ENCODE measurements at regions not wholly inside any gene's neighbourhood (a gene's known extent, or its start where the extent isn't known, plus 50 kb on each side); places are given as distances from the start of the nearest gene placed in this dataset.

DNA sequence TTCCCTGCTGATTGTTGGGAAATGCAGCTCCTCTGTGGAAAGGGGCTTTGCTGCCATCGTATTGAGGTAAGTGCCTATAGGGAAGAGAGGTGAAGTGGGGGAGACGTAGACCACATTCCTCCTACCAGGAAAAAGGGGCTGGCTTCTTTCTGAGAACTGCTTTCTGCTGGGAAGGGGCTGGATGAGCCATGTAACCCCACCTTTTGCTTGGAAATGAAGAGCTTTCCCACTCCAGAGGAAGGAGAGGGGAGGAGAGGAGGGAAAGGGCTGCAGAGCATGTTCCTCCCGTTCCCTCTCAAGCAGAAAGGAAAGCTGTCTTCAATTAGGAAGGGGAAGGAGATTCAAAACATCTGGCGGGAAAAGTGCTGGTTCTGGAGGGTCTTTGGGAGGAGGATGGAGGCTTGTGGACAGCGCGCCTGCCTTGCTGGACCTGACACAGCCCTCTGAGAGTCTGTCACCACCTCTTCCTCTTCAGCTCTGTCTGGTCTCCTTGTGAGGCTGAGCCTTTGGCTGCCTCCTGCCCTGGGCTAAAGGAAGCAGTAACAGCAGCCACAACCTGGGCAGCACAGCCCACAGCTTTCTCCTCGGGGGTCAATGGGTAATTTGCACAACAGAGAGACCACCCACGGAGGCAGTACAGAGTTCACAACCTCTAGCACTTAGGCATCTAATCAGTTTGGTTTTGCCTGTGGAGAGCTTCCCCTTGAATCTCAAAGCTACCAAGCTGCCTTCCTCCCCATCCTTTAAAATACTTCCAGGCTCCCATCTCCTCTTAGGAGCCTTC lies 410.0 kb upstream of the TNP1 start:
- Histone ChIP-seq H3K9ac (ENCODE audit: low read depth, low read length) (no peak overlapping the region), H3K27me3 (ENCODE audit: insufficient read depth, low read length) (peaks cover 100% of the 10 kb centered on the region), H3K27ac (ENCODE audit: low read depth, low read length) (no peak overlapping the region), H3K9me3 (ENCODE audit: insufficient read depth, low read depth, low read length) (peaks cover 22% of the 10 kb centered on the region), H3K36me3 (ENCODE audit: insufficient read depth, low read length) (no peaks in the 10 kb centered on the region), H3K4me1 (ENCODE audit: insufficient read depth, low read length) (peaks cover 13% of the 10 kb centered on the region; the same call in 1 of the 2 replicates), H3K4me3 (ENCODE audit: low read length) (no peak overlapping the region)
- WGBS, result 6% methylated on average over 8 of the region's 8 CpGs

DNA sequence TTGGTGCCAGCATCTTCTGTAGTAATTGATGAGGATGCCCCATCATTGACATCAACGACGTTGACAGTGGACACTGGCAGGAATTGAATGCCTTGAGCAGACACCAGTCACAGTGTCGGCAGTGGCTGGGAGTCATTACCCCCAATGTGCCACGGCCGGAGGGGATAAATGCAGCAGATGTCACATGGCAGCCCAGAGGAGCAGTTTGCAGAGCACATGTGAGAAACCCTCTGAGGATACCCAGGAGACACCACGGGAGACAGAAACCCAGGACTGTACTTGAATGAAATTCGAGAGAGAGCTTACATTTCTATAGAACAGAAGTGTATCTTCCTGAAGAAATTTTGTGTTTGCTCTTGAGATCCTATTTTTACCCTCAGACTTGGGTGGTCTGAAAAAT lies 409.1 kb upstream of the TNP1 start:
- H3K9me3 ChIP-seq (ENCODE audit: insufficient read depth, low read depth, low read length), result peaks cover 22% of the 10 kb centered on the region
- no peak overlapping the region for H3K27ac ChIP-seq (ENCODE audit: low read depth, low read length)
- H3K36me3 ChIP-seq (ENCODE audit: insufficient read depth, low read length), result no peaks in the 10 kb centered on the region
- WGBS, result 88% methylated on average over 7 of the region's 7 CpGs
- H3K27me3 ChIP-seq (ENCODE audit: insufficient read depth, low read length), result peaks cover 99% of the 10 kb centered on the region
- H3K4me1 ChIP-seq (ENCODE audit: insufficient read depth, low read length), result peaks cover 13% of the 10 kb centered on the region; the same call in 1 of the 2 replicates
- H3K4me3 ChIP-seq (ENCODE audit: low read length), result no peak overlapping the region
- no peak overlapping the region for H3K9ac ChIP-seq (ENCODE audit: low read depth, low read length)

DNA sequence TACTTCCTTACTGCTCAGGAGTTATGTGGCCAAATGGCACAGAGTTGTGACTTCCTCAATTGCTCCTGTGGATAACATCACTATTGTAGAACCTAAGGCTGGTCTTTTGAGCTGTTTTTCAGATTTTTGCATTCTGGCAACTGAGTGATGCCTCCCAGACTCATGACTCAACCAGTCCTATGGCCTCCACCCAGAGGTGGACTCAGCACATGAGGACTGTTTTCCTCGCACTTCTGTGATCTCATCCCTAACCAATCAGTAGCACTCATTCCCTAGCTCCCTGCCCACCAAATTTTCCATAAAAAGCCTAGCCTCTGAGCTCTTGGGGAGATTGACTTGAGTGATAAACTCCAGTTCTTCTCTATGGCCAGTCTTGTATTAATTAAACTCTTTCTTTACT lies 407.9 kb upstream of the TNP1 start:
- peaks cover 13% of the 10 kb centered on the region; the same call in 1 of the 2 replicates for H3K4me1 ChIP-seq (ENCODE audit: insufficient read depth, low read length)
- no peak overlapping the region for H3K9ac ChIP-seq (ENCODE audit: low read depth, low read length)
- 95% methylated on average over 1 of the region's 1 CpG for WGBS
- H3K9me3 ChIP-seq (ENCODE audit: insufficient read depth, low read depth, low read length), result peaks cover 22% of the 10 kb centered on the region
- no peak overlapping the region for H3K27ac ChIP-seq (ENCODE audit: low read depth, low read length)
- no peaks in the 10 kb centered on the region for H3K36me3 ChIP-seq (ENCODE audit: insufficient read depth, low read length)
- H3K27me3 ChIP-seq (ENCODE audit: insufficient read depth, low read length), result peaks cover 99% of the 10 kb centered on the region
- no peak overlapping the region for H3K4me3 ChIP-seq (ENCODE audit: low read length)

DNA sequence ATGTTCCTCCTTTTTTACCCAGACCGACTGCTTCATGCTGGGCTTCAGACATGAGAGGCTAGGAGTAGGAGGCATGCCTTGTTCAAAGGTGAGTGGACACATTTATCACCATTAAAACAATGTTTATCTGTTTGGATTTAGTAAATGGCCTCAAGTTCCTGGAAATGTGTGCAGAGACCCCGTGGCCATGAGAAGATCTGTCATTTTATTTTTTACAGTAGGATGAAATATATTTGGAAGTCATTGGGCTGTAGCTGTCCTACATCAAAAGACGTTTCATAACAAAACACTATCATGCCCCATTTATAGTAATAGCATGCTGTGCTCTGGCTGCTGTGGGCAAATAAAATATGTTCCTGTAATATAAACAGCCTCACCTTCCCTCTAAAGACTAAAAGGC lies 403.9 kb upstream of the TNP1 start:
- no peak overlapping the region for H3K27ac ChIP-seq (ENCODE audit: low read depth, low read length)
- no peak overlapping the region for H3K9ac ChIP-seq (ENCODE audit: low read depth, low read length)
- WGBS, result 100% methylated on average over 1 of the region's 3 CpGs
- peaks cover 92% of the 10 kb centered on the region for H3K27me3 ChIP-seq (ENCODE audit: insufficient read depth, low read length)
- H3K4me3 ChIP-seq (ENCODE audit: low read length), result no peak overlapping the region
- H3K9me3 ChIP-seq (ENCODE audit: insufficient read depth, low read depth, low read length), result peaks cover 22% of the 10 kb centered on the region
- no peaks in the 10 kb centered on the region for H3K36me3 ChIP-seq (ENCODE audit: insufficient read depth, low read length)
- no peaks in the 10 kb centered on the region for H3K4me1 ChIP-seq (ENCODE audit: insufficient read depth, low read length)

DNA sequence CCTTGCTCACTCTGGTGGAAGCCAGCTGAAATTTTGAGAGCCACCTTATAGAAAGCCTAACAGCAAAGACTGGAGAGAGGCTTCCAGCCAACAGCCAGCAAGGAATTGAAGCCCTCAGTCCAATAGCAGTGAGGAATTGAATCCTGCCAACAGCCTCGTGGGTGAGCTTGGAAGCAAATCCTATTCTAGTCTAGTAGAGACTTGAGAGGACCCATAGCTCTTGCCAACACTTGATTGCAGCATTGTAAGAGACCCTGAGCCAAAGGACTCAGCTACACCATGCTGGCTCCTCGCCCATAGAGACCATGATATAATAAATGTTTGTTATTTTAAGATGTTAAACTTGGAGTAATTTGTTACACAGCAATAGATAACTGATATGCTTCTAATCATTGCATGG lies 403.0 kb upstream of the TNP1 start:
- WGBS, result 81% methylated on average over 2 of the region's 2 CpGs
- H3K27ac ChIP-seq (ENCODE audit: low read depth, low read length), result no peak overlapping the region
- H3K9me3 ChIP-seq (ENCODE audit: insufficient read depth, low read depth, low read length), result peaks cover 18% of the 10 kb centered on the region
- no peaks in the 10 kb centered on the region for H3K36me3 ChIP-seq (ENCODE audit: insufficient read depth, low read length)
- peaks cover 88% of the 10 kb centered on the region for H3K27me3 ChIP-seq (ENCODE audit: insufficient read depth, low read length)
- no peak overlapping the region for H3K4me3 ChIP-seq (ENCODE audit: low read length)
- no peak overlapping the region for H3K9ac ChIP-seq (ENCODE audit: low read depth, low read length)
- no peaks in the 10 kb centered on the region for H3K4me1 ChIP-seq (ENCODE audit: insufficient read depth, low read length)

DNA sequence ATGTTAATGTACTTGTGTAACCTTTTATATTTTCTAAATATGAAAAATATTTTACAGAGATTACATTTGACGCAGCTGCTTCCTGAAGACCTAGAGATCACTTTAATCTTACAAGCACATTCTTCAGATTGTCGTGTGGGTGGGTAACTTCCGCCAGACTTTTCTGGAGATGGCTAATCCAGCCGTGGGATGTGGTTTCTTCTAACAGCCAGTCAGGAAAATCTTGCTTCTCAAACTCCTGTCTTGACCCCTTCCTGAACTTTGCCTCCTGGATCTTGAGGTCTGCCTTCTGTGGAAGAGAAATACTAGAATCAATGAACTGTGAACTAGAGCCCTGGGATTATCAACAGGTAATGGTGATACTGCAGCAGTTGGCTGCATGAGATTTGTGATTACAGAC lies 401.6 kb upstream of the TNP1 start:
- 98% methylated on average over 4 of the region's 4 CpGs for WGBS
- H3K9me3 ChIP-seq (ENCODE audit: insufficient read depth, low read depth, low read length), result peaks cover 3% of the 10 kb centered on the region; the same call in 1 of the 2 replicates
- H3K36me3 ChIP-seq (ENCODE audit: insufficient read depth, low read length), result no peaks in the 10 kb centered on the region
- no peak overlapping the region for H3K27ac ChIP-seq (ENCODE audit: low read depth, low read length)
- no peak overlapping the region for H3K4me3 ChIP-seq (ENCODE audit: low read length)
- peaks cover 77% of the 10 kb centered on the region for H3K27me3 ChIP-seq (ENCODE audit: insufficient read depth, low read length)
- H3K4me1 ChIP-seq (ENCODE audit: insufficient read depth, low read length), result 0 out of 2 replicates have a peak, but pooled peaks cover 1% of the 10 kb centered on the region
- H3K9ac ChIP-seq (ENCODE audit: low read depth, low read length), result no peak overlapping the region

GRCh38 chr2:217260441-217261115 lies 400.7 kb upstream of the TNP1 start:
- 91% methylated on average over 8 of the region's 8 CpGs for WGBS
- H3K9ac ChIP-seq (ENCODE audit: low read depth, low read length), result no peak overlapping the region
- 0 out of 2 replicates have a peak, but pooled peaks cover 3% of the 10 kb centered on the region for H3K4me1 ChIP-seq (ENCODE audit: insufficient read depth, low read length)
- no peak overlapping the region for H3K4me3 ChIP-seq (ENCODE audit: low read length)
- H3K36me3 ChIP-seq (ENCODE audit: insufficient read depth, low read length), result no peaks in the 10 kb centered on the region
- H3K27ac ChIP-seq (ENCODE audit: low read depth, low read length), result no peak overlapping the region
- H3K27me3 ChIP-seq (ENCODE audit: insufficient read depth, low read length), result peaks cover 69% of the 10 kb centered on the region
- H3K9me3 ChIP-seq (ENCODE audit: insufficient read depth, low read depth, low read length), result no peaks in the 10 kb centered on the region

DNA sequence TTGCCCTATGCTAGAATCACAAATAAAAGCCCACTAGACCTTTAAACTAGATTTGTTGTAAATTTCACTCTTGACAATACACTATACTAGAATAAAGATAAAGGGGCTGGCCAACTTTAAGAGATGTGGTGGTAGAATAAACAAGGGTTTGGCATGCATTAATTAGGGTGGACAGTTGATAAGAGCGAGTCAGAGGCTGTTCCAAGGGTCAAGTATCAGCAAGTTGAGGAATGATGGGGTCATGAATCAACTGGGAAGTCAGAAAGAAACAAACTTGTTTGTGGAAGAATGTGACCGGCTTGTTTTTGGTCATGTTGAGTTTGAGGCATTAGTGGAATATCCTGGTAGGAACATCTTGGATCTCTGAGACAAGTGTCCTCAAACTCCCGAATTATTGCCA lies 398.3 kb upstream of the TNP1 start:
- Histone ChIP-seq H3K9me3 (ENCODE audit: insufficient read depth, low read depth, low read length) (no peaks in the 10 kb centered on the region), H3K36me3 (ENCODE audit: insufficient read depth, low read length) (no peaks in the 10 kb centered on the region), H3K27ac (ENCODE audit: low read depth, low read length) (no peak overlapping the region), H3K27me3 (ENCODE audit: insufficient read depth, low read length) (peaks cover 50% of the 10 kb centered on the region), H3K4me1 (ENCODE audit: insufficient read depth, low read length) (0 out of 2 replicates have a peak, but pooled peaks cover 3% of the 10 kb centered on the region), H3K4me3 (ENCODE audit: low read length) (no peak overlapping the region), H3K9ac (ENCODE audit: low read depth, low read length) (no peak overlapping the region)
- 87% methylated on average over 3 of the region's 3 CpGs for WGBS

GRCh38 chr2:217256251-217256650 lies 396.4 kb upstream of the TNP1 start:
- WGBS, result 54% methylated on average over 3 of the region's 3 CpGs
- no peak overlapping the region for H3K27ac ChIP-seq (ENCODE audit: low read depth, low read length)

GRCh38 chr2:217254111-217254510 lies 394.2 kb upstream of the TNP1 start:
- Histone ChIP-seq H3K4me3 (ENCODE audit: low read length) (no peak overlapping the region), H3K9ac (ENCODE audit: low read depth, low read length) (no peak overlapping the region)
- 100% methylated on average over 2 of the region's 2 CpGs for WGBS

More at GRCh38 chr2:217256251-217256650, 396.4 kb upstream of the TNP1 start:
- H3K9ac ChIP-seq (ENCODE audit: low read depth, low read length), result no peak overlapping the region
- H3K36me3 ChIP-seq (ENCODE audit: insufficient read depth, low read length), result no peaks in the 10 kb centered on the region
- H3K9me3 ChIP-seq (ENCODE audit: insufficient read depth, low read depth, low read length), result no peaks in the 10 kb centered on the region
- peaks cover 31% of the 10 kb centered on the region for H3K27me3 ChIP-seq (ENCODE audit: insufficient read depth, low read length)
- H3K4me1 ChIP-seq (ENCODE audit: insufficient read depth, low read length), result 0 out of 2 replicates have a peak, but pooled peaks cover 3% of the 10 kb centered on the region
- H3K4me3 ChIP-seq (ENCODE audit: low read length), result no peak overlapping the region

GRCh38 chr2:217252181-217252580 lies 392.3 kb upstream of the TNP1 start:
- 98% methylated on average over 4 of the region's 4 CpGs for WGBS
- 0 out of 2 replicates have a peak, but pooled peaks cover 3% of the 10 kb centered on the region for H3K4me1 ChIP-seq (ENCODE audit: insufficient read depth, low read length)
- H3K27me3 ChIP-seq (ENCODE audit: insufficient read depth, low read length), result peaks cover 13% of the 10 kb centered on the region
- no peak overlapping the region for H3K4me3 ChIP-seq (ENCODE audit: low read length)
- H3K36me3 ChIP-seq (ENCODE audit: insufficient read depth, low read length), result no peaks in the 10 kb centered on the region
- H3K27ac ChIP-seq (ENCODE audit: low read depth, low read length), result no peak overlapping the region
- no peaks in the 10 kb centered on the region for H3K9me3 ChIP-seq (ENCODE audit: insufficient read depth, low read depth, low read length)
- no peak overlapping the region for H3K9ac ChIP-seq (ENCODE audit: low read depth, low read length)

More at GRCh38 chr2:217254111-217254510, 394.2 kb upstream of the TNP1 start:
- Histone ChIP-seq H3K4me1 (ENCODE audit: insufficient read depth, low read length) (0 out of 2 replicates have a peak, but pooled peaks cover 3% of the 10 kb centered on the region), H3K36me3 (ENCODE audit: insufficient read depth, low read length) (no peaks in the 10 kb centered on the region), H3K9me3 (ENCODE audit: insufficient read depth, low read depth, low read length) (no peaks in the 10 kb centered on the region), H3K27me3 (ENCODE audit: insufficient read depth, low read length) (peaks cover 18% of the 10 kb centered on the region), H3K27ac (ENCODE audit: low read depth, low read length) (no peak overlapping the region)
